ENCODE measurements at regions not wholly inside any gene's neighbourhood (a gene's known extent, or its start where the extent isn't known, plus 50 kb on each side); places are given as distances from the start of the nearest gene placed in this dataset.

DNA sequence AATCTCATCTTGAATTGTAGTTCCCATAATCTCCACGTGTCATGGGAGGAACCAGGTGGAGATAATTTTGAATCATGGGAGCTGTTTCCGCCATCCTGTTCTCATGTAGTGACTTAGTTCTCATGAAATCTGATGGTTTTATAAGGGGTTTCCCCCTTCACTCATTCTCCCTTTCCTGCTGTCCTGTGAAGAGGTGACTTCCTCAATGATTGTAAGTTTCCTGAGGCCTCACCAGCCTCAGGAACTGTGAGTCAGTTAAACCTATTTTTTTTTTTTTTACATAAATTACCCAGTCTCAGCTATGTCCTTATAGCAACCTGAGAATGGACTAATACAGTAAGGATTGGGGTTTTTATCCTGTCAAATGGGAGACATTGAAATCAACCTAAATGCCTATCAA, 328.3 kb downstream of the TBC1D32 start:
- Histone ChIP-seq H3K14ac (ENCODE audit: insufficient read depth, low read length) (no peak overlapping the region), H2BK20ac (ENCODE audit: low read depth, low read length, poor library complexity, severe bottlenecking) (no peak overlapping the region)

More for the DNA sequence above, 328.3 kb downstream of the TBC1D32 start:
- H3K4me2 ChIP-seq (ENCODE audit: insufficient read depth, insufficient read length, low read length) = no peak overlapping the region
- Mint-ChIP-seq H3K4me3 (no peak overlapping the region), H3K4me1 (no peaks in the 10 kb centered on the region), H3K36me3 (ENCODE audit: insufficient read depth in 1 of 3, low read depth in 3 of 3) (no peaks in the 10 kb centered on the region; a peak in 2 of 7 replicates), H3K9me3 (peaks cover 3 to 7% of the 10 kb centered on the region in 2 experiments; a peak in 3 of 5 replicates), H3K27me3 (ENCODE audit: low read depth) (no peaks in the 10 kb centered on the region), H3K27ac (no peak overlapping the region)
- no peak overlapping the region for H2BK12ac ChIP-seq (ENCODE audit: insufficient read length, low read depth, low read length)
- no peak overlapping the region for H2BK120ac ChIP-seq (ENCODE audit: low read depth, low read length, poor library complexity, severe bottlenecking)
- no peaks in the 10 kb centered on the region for H4K20me1 ChIP-seq (ENCODE audit: control insufficient read depth, insufficient read depth, insufficient read length)
- H4K91ac ChIP-seq (ENCODE audit: insufficient read length, low read depth, low read length) = no peak overlapping the region
- no peak overlapping the region for H3K56ac ChIP-seq (ENCODE audit: insufficient read length, low read depth, low read length)
- H3K18ac ChIP-seq (ENCODE audit: insufficient read length, low read depth, low read length) = no peak overlapping the region
- no peak overlapping the region for H3T11ph ChIP-seq (ENCODE audit: low read length)
- H2BK5ac ChIP-seq (ENCODE audit: insufficient read length, low read length) = no peak overlapping the region
- no peaks in the 10 kb centered on the region for H3K79me1 ChIP-seq (ENCODE audit: insufficient read depth, low read depth, low read length, poor library complexity, severe bottlenecking)
- TF ChIP-seq, protein P1, sequence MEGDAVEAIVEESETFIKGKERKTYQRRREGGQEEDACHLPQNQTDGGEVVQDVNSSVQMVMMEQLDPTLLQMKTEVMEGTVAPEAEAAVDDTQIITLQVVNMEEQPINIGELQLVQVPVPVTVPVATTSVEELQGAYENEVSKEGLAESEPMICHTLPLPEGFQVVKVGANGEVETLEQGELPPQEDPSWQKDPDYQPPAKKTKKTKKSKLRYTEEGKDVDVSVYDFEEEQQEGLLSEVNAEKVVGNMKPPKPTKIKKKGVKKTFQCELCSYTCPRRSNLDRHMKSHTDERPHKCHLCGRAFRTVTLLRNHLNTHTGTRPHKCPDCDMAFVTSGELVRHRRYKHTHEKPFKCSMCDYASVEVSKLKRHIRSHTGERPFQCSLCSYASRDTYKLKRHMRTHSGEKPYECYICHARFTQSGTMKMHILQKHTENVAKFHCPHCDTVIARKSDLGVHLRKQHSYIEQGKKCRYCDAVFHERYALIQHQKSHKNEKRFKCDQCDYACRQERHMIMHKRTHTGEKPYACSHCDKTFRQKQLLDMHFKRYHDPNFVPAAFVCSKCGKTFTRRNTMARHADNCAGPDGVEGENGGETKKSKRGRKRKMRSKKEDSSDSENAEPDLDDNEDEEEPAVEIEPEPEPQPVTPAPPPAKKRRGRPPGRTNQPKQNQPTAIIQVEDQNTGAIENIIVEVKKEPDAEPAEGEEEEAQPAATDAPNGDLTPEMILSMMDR (conservative IDR thresholded peaks at IDR 0.05) = no peak
- no peaks in the 10 kb centered on the region for H3K79me2 ChIP-seq (ENCODE audit: insufficient read depth, low read length)
- no peaks in the 10 kb centered on the region for H3K4me1 ChIP-seq (ENCODE audit: insufficient read depth, low read length)
- no peak overlapping the region for H3K27ac ChIP-seq (ENCODE audit: insufficient read length, low read depth, low read length)
- H3K9me3 ChIP-seq (ENCODE audit: control insufficient read depth, low read depth, low read length) = no peaks in the 10 kb centered on the region
- no peak for DNase-seq
- H3K4ac ChIP-seq (ENCODE audit: low read depth, low read length) = no peak overlapping the region
- H3K9ac ChIP-seq (ENCODE audit: extremely low read depth, insufficient read length, low read length) = no peak overlapping the region
- H2AK5ac ChIP-seq (ENCODE audit: insufficient read length, low read length) = no peak overlapping the region
- no peak overlapping the region for H2AFZ ChIP-seq (ENCODE audit: low read length)
- WGBS (ENCODE audit: extremely low coverage, insufficient read length, low lambda C conversion rate) = no CpG with 5 or more reads among the region's 2 CpGs
- H3K23me2 ChIP-seq (ENCODE audit: insufficient read length, low read depth, low read length, poor library complexity, severe bottlenecking) = no peaks in the 10 kb centered on the region
- H3K23ac ChIP-seq (ENCODE audit: insufficient read length, low read depth, low read length) = no peak overlapping the region
- H4K5ac ChIP-seq (ENCODE audit: insufficient read length, low read depth, low read length) = no peak overlapping the region
- H3K27me3 ChIP-seq (ENCODE audit: insufficient read depth, low read length) = no peaks in the 10 kb centered on the region
- no peak overlapping the region for H4K8ac ChIP-seq (replicated peaks; ENCODE audit: insufficient read length, low read depth, low read length)
- H2BK15ac ChIP-seq (ENCODE audit: low read depth, low read length) = no peak overlapping the region

All from H9 (cell line).